GM23338 (cell line): ENCODE measurements at regions not wholly inside any gene's neighbourhood (a gene's known extent, or its start where the extent isn't known, plus 50 kb on each side); places are given as distances from the start of the nearest gene placed in this dataset.

Experiments used
- ATAC-seq: fragments of 200-7000 bp; cut with Tn5 transposase; 3 replicates; pipeline ENCODE4 v1.9.1; 2020
- DNase-seq: peaks from one replicate; pipeline ENCODE4 v3.0.0-alpha.2; 2015; ENCODE audit warnings: low spot score
- H2AFZ ChIP-seq: fragments of 200-600 bp; sonication (generic); 2 replicates; pipeline ENCODE4 v1.8.0; 2016; ENCODE audit warnings: antibody characterized with exemption, mild to moderate bottlenecking, moderate library complexity
- H3F3A ChIP-seq: fragments of 200-600 bp; sonication (generic); replicated peaks from 2 replicates; pipeline ENCODE4 v1.8.0; 2017; ENCODE audit warnings: antibody characterized with exemption, mixed run types, low read depth
- H3K27ac ChIP-seq: fragments of 200-600 bp; sonication (generic); 2 replicates; pipeline ENCODE4 v1.6.1; 2016; ENCODE audit warnings: low read depth
- H3K27me3 ChIP-seq: fragments of 200-600 bp; sonication (generic); 2 replicates; pipeline ENCODE4 v1.8.0; 2016; ENCODE audit warnings: mild to moderate bottlenecking, mixed run types, moderate library complexity; ENCODE audit not compliant: insufficient read depth
- H3K36me3 ChIP-seq: fragments of 200-600 bp; sonication (generic); 2 replicates; pipeline ENCODE4 v1.8.0; 2016; ENCODE audit warnings: mild to moderate bottlenecking; ENCODE audit not compliant: insufficient read depth
- H3K4me1 ChIP-seq: fragments of 200-600 bp; sonication (generic); 2 replicates; pipeline ENCODE4 v1.8.0; 2016; ENCODE audit warnings: mild to moderate bottlenecking, moderate library complexity; ENCODE audit not compliant: insufficient read depth
- H3K4me2 ChIP-seq: fragments of 200-600 bp; sonication (generic); 2 replicates; pipeline ENCODE4 v1.7.1; 2017; ENCODE audit warnings: mixed run types
- H3K4me3 ChIP-seq: fragments of 200-600 bp; sonication (generic); 2 replicates; pipeline ENCODE4 v1.6.1; 2016; ENCODE audit warnings: mixed run types
- H3K79me2 ChIP-seq: fragments of 200-600 bp; sonication (generic); replicated peaks from 2 replicates; pipeline ENCODE4 v1.8.0; 2017; ENCODE audit warnings: mild to moderate bottlenecking; ENCODE audit not compliant: insufficient read depth
- H3K9me2 ChIP-seq: fragments of 200-600 bp; sonication (generic); 2 replicates; pipeline ENCODE4 v1.8.0; 2017; ENCODE audit not compliant: insufficient read depth
- H4K20me1 ChIP-seq: fragments of 200-600 bp; sonication (generic); replicated peaks from 2 replicates; pipeline ENCODE4 v1.8.0; 2017; ENCODE audit warnings: mild to moderate bottlenecking; ENCODE audit not compliant: insufficient read depth
- H3K27ac Mint-ChIP-seq: 2 replicates; pipeline ENCODE4 v1.8.0; 2020; ENCODE audit warnings: inconsistent platforms, mild to moderate bottlenecking, moderate library complexity, mixed read lengths
- H3K27me3 Mint-ChIP-seq: 3 replicates; pipeline ENCODE4 v1.8.0; 2022; ENCODE audit warnings: low read depth, mild to moderate bottlenecking, moderate library complexity, mixed read lengths, inconsistent platforms; ENCODE audit not compliant: insufficient read depth, poor library complexity
- H3K36me3 Mint-ChIP-seq: 3 replicates; pipeline ENCODE4 v1.8.0; 2021; ENCODE audit warnings: low read depth, mild to moderate bottlenecking, inconsistent platforms, moderate library complexity, mixed read lengths
- H3K4me1 Mint-ChIP-seq: 3 replicates; pipeline ENCODE4 v1.8.0; 2020; ENCODE audit warnings: mild to moderate bottlenecking, inconsistent platforms, mixed read lengths
- H3K4me3 Mint-ChIP-seq: 3 replicates; pipeline ENCODE4 v1.8.0; 2021; ENCODE audit warnings: moderate library complexity, mild to moderate bottlenecking, inconsistent platforms, mixed read lengths
- H3K9me3 Mint-ChIP-seq: 3 replicates; pipeline ENCODE4 v1.8.0; 2020; ENCODE audit warnings: moderate library complexity, mild to moderate bottlenecking, inconsistent platforms, mixed read lengths
- CTCF ChIP-seq, 2 experiments: fragments of 200-600 bp in 1 of 2; sonication (generic) in 1 of 2; conservative IDR thresholded peaks; 2 replicates each; pipeline versions ENCODE4 v1.5.1 to v1.6.1; 2016 to 2017; ENCODE audit warnings: antibody characterized with exemption in 2 of 2, low read depth in 2 of 2, mild to moderate bottlenecking in 2 of 2, moderate library complexity in 1 of 2
- JUNB ChIP-seq: IDR thresholded peaks from one replicate; pipeline ENCODE4 v1.6.1; 2016; ENCODE audit warnings: antibody characterized with exemption; ENCODE audit not compliant: unreplicated experiment
- NANOG ChIP-seq: IDR thresholded peaks from 2 replicates; pipeline ENCODE4 v1.6.1; 2016; ENCODE audit warnings: antibody characterized with exemption, borderline replicate concordance
- POLR2AphosphoS5 ChIP-seq: IDR thresholded peaks from 2 replicates; pipeline ENCODE4 v1.6.1; 2016; ENCODE audit warnings: antibody characterized with exemption, low read depth
- STAT1 ChIP-seq: IDR thresholded peaks from one replicate; pipeline ENCODE4 v1.6.1; 2016; ENCODE audit warnings: antibody characterized with exemption; ENCODE audit not compliant: unreplicated experiment
- ZNF114 ChIP-seq: fragments of 250-450 bp; sonication (Bioruptor Pico); IDR thresholded peaks from 2 replicates; pipeline ENCODE4 v1.5.0; 2020; ENCODE audit warnings: mild to moderate bottlenecking, moderate library complexity
- ZNF331 ChIP-seq: fragments of 250-450 bp; sonication (Bioruptor Pico); IDR thresholded peaks from 2 replicates; pipeline ENCODE4 v1.5.0; 2020; ENCODE audit warnings: low read depth, mild to moderate bottlenecking, moderate library complexity
- ZNF462 ChIP-seq: fragments of 250-450 bp; sonication (Bioruptor Pico); IDR thresholded peaks from 2 replicates; pipeline ENCODE4 v1.5.0; 2020; ENCODE audit warnings: mild to moderate bottlenecking, moderate library complexity
- TF ChIP-seq, protein P1 (sequence below): IDR thresholded peaks from one replicate; pipeline ENCODE4 v1.6.1; 2018; ENCODE audit warnings: antibody characterized with exemption; ENCODE audit not compliant: unreplicated experiment
- TF ChIP-seq, protein P2 (sequence below): IDR thresholded peaks from 2 replicates; pipeline ENCODE4 v1.6.1; 2016; ENCODE audit warnings: antibody characterized with exemption

GRCh38 chr1:106688446-106688845 lies 368.0 kb upstream of the PRMT6 start:
- Histone ChIP-seq H4K20me1 (no peaks in the 10 kb centered on the region), H3K79me2 (no peaks in the 10 kb centered on the region), H3K9me2 (peaks cover 6% of the 10 kb centered on the region; the same call in 1 of the 2 replicates), H3K36me3 (no peaks in the 10 kb centered on the region), H3K27me3 (no peaks in the 10 kb centered on the region), H3K4me1 (no peaks in the 10 kb centered on the region), H3K4me2 (no peak overlapping the region), H3K27ac (no peak overlapping the region), H2AFZ (no peak overlapping the region), H3K4me3 (no peak overlapping the region), H3F3A (no peaks in the 10 kb centered on the region)
- H3K36me3 Mint-ChIP-seq = no peaks in the 10 kb centered on the region
- TF ChIP-seq POLR2AphosphoS5 = no peak
- TF ChIP-seq, protein P1, sequence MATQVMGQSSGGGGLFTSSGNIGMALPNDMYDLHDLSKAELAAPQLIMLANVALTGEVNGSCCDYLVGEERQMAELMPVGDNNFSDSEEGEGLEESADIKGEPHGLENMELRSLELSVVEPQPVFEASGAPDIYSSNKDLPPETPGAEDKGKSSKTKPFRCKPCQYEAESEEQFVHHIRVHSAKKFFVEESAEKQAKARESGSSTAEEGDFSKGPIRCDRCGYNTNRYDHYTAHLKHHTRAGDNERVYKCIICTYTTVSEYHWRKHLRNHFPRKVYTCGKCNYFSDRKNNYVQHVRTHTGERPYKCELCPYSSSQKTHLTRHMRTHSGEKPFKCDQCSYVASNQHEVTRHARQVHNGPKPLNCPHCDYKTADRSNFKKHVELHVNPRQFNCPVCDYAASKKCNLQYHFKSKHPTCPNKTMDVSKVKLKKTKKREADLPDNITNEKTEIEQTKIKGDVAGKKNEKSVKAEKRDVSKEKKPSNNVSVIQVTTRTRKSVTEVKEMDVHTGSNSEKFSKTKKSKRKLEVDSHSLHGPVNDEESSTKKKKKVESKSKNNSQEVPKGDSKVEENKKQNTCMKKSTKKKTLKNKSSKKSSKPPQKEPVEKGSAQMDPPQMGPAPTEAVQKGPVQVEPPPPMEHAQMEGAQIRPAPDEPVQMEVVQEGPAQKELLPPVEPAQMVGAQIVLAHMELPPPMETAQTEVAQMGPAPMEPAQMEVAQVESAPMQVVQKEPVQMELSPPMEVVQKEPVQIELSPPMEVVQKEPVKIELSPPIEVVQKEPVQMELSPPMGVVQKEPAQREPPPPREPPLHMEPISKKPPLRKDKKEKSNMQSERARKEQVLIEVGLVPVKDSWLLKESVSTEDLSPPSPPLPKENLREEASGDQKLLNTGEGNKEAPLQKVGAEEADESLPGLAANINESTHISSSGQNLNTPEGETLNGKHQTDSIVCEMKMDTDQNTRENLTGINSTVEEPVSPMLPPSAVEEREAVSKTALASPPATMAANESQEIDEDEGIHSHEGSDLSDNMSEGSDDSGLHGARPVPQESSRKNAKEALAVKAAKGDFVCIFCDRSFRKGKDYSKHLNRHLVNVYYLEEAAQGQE = no peak
- TF ChIP-seq JUNB = no peak
- TF ChIP-seq, protein P2, sequence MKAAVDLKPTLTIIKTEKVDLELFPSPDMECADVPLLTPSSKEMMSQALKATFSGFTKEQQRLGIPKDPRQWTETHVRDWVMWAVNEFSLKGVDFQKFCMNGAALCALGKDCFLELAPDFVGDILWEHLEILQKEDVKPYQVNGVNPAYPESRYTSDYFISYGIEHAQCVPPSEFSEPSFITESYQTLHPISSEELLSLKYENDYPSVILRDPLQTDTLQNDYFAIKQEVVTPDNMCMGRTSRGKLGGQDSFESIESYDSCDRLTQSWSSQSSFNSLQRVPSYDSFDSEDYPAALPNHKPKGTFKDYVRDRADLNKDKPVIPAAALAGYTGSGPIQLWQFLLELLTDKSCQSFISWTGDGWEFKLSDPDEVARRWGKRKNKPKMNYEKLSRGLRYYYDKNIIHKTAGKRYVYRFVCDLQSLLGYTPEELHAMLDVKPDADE = no peak
- H3K27ac Mint-ChIP-seq = no peak overlapping the region
- no peaks in the 10 kb centered on the region for H3K9me3 Mint-ChIP-seq
- no peak overlapping the region for H3K4me3 Mint-ChIP-seq
- no peaks in the 10 kb centered on the region for H3K27me3 Mint-ChIP-seq
- H3K4me1 Mint-ChIP-seq = no peaks in the 10 kb centered on the region
- DNase-seq = no peak
- no peak for ATAC-seq

- H3K9me3 Mint-ChIP-seq = peaks cover 3% of the 10 kb centered on the region; the same call in 2 of the 3 replicates
- H3K4me1 Mint-ChIP-seq = no peaks in the 10 kb centered on the region
- no peaks in the 10 kb centered on the region for H3K27me3 Mint-ChIP-seq
- H3K4me1 ChIP-seq = no peaks in the 10 kb centered on the region
- DNase-seq (no peak), ATAC-seq (no peak)
- H3K4me2 ChIP-seq = no peak overlapping the region
- no peak overlapping the region for H3K27ac Mint-ChIP-seq
- no peak overlapping the region for H2AFZ ChIP-seq
- H3K4me3 Mint-ChIP-seq = no peak overlapping the region
- no peaks in the 10 kb centered on the region for H3K79me2 ChIP-seq
- H3F3A ChIP-seq = no peaks in the 10 kb centered on the region
- H3K9me2 ChIP-seq = peaks cover 4% of the 10 kb centered on the region; the same call in 1 of the 2 replicates
- H3K27ac ChIP-seq = no peak overlapping the region
- H3K36me3 Mint-ChIP-seq = peaks cover 3% of the 10 kb centered on the region; the same call in 1 of the 3 replicates
- H3K27me3 ChIP-seq = no peaks in the 10 kb centered on the region
- no peaks in the 10 kb centered on the region for H4K20me1 ChIP-seq
- no peak overlapping the region for H3K4me3 ChIP-seq
- H3K36me3 ChIP-seq = no peaks in the 10 kb centered on the region
- TF ChIP-seq STAT1 (no peak), POLR2AphosphoS5 (no peak), ZNF462 (CRISPR knock-in tag) (no peak), NANOG (no peak), ZNF331 (CRISPR knock-in tag) (no peak), ZNF114 (CRISPR knock-in tag) (no peak), CTCF (conservative IDR thresholded peaks at IDR 0.05; ENCODE audit: low read depth in 2 of 2) (no peak), JUNB (no peak)
Observed at GRCh38 chr1:106698660-106699059, 357.8 kb upstream of the PRMT6 start.
